Urothelium cell line (cell line): ENCODE measurements at regions not wholly inside any gene's neighbourhood (a gene's known extent, or its start where the extent isn't known, plus 50 kb on each side); places are given as distances from the start of the nearest gene placed in this dataset.
"Not testable (repeated sequence)": the region's sequence is repeated elsewhere in the genome, so short reads cannot be mapped to it uniquely, and the experiment has no call there.

Experiments used
- DNase-seq: peaks from one replicate; pipeline ENCODE4 v3.0.0; 2011; ENCODE audit warnings: low spot score, mixed read lengths
- FAIRE-seq: peaks from 2 replicates; lab custom pipeline; 2011; peaks lifted over from hg19 to GRCh38; lab: Jason Lieb, UNC

GRCh38 chrX:106493210-106493816, 118.5 kb upstream of the RADX start:
- DNase-seq, FAIRE-seq: not testable (repeated sequence)

GRCh38 chrX:106499473-106499872, 112.3 kb upstream of the RADX start:
- no peak for FAIRE-seq
- no peak for DNase-seq

GRCh38 chrX:106510713-106511403, 100.9 kb upstream of the RADX start:
- DNase-seq = no peak
- no peak for FAIRE-seq
